HCT116 (cell line): ENCODE measurements at regions not wholly inside any gene's neighbourhood (a gene's known extent, or its start where the extent isn't known, plus 50 kb on each side); places are given as distances from the start of the nearest gene placed in this dataset.

ENCODE experiments used
- ATAC-seq: fragments of 200-7000 bp; cut with Tn5 transposase; 2 replicates; pipeline ENCODE4 v1.9.1; 2020; ENCODE audit warnings: mild to moderate bottlenecking, moderate library complexity
- BruUV-seq: library from RNA; stranded (reverse); fragments of 400-500 nt; replicated peaks from 2 replicates; lab custom pipeline; 2021; lab: Mats Ljungman, UMichigan
- CTCF ChIA-PET: fragments of 300-600 bp; sonication (Branson Sonifier 250); formaldehyde crosslinking; loops from one replicate; lab custom pipeline; 2021; ENCODE audit warnings: antibody characterized with exemption; lab: Charles Lee
- POLR2A ChIA-PET: fragments of 300-600, 350-600 bp; sonication (Branson Sonifier 250); formaldehyde crosslinking; loops from one replicate; lab custom pipeline; 2021; ENCODE audit warnings: antibody characterized with exemption; lab: Charles Lee
- RAD21 ChIA-PET, 2 experiments: fragments of 300-600 bp; sonication (Branson Sonifier 250); formaldehyde crosslinking; loops; one replicate each; lab custom pipeline; 2023; ENCODE audit warnings: low total read pairs in 2 of 2; ENCODE audit not compliant: uncharacterized antibody in 2 of 2, unreplicated experiment in 2 of 2, low non-redundant PET in 1 of 2; lab: Charles Lee
- DNase-seq: peaks from one replicate; pipeline ENCODE4 v3.0.0-alpha.2; 2010; ENCODE audit warnings: low read depth, low spot score
- H2AFZ ChIP-seq: fragments of 200-600 bp; shearing (Covaris generic), sonication (generic); 2 replicates; pipeline ENCODE4 v1.6.1; 2017; ENCODE audit warnings: low read depth, mixed run types, mixed read lengths, antibody characterized with exemption, low read length; ENCODE audit not compliant: poor library complexity, severe bottlenecking
- H3K27ac ChIP-seq: 2 replicates; pipeline ENCODE4 v1.5.1; 2012; ENCODE audit warnings: low read depth, low read length
- H3K27me3 ChIP-seq: fragments of 200-600 bp; sonication (generic); 2 replicates; pipeline ENCODE4 v1.6.1; 2016; ENCODE audit warnings: mixed run types, low read length, mixed read lengths; ENCODE audit not compliant: insufficient read depth
- H3K36me3 ChIP-seq, 2 experiments: fragments of 200-500 bp in 1 of 2; fragments of 200-600 bp in 1 of 2; sonication (Bioruptor generic) in 1 of 2; sonication (generic) in 1 of 2; 2 replicates each; pipeline versions ENCODE4 v1.5.1 to v1.6.1; 2014 to 2016; ENCODE audit warnings: low read length in 2 of 2, inconsistent platforms in 1 of 2, mixed read lengths in 1 of 2, mixed run types in 1 of 2; ENCODE audit not compliant: insufficient read depth in 2 of 2, control insufficient read depth in 1 of 2
- H3K4me1 ChIP-seq, 2 experiments: fragments of 200-600 bp in 1 of 2; sonication (generic) in 1 of 2; 2 replicates each; pipeline versions ENCODE4 v1.5.1 to v1.6.1; 2012 to 2017; ENCODE audit warnings: low read length in 2 of 2, inconsistent platforms in 1 of 2, mild to moderate bottlenecking in 1 of 2, mixed read lengths in 1 of 2, mixed run types in 1 of 2, moderate library complexity in 1 of 2; ENCODE audit not compliant: insufficient read depth in 2 of 2, control insufficient read depth in 1 of 2
- H3K4me2 ChIP-seq: fragments of 200-600 bp; sonication (generic); 2 replicates; pipeline ENCODE4 v1.6.1; 2017; ENCODE audit warnings: mixed run types, low read length, mixed read lengths
- H3K4me3 ChIP-seq, 2 experiments: fragments of 200-600 bp in 1 of 2; sonication (generic) in 1 of 2; replicated peaks in 1 of 2; 2 replicates each; pipeline ENCODE4 v1.5.1; 2011 to 2016; ENCODE audit warnings: low read length in 2 of 2, control low read depth in 1 of 2, low read depth in 1 of 2, mild to moderate bottlenecking in 1 of 2, mixed read lengths in 1 of 2, mixed run types in 1 of 2
- H3K79me2 ChIP-seq: fragments of 200-600 bp; sonication (generic); 2 replicates; pipeline ENCODE4 v1.6.1; 2017; ENCODE audit warnings: mild to moderate bottlenecking, mixed run types, low read length, moderate library complexity, mixed read lengths; ENCODE audit not compliant: insufficient read depth
- H3K9ac ChIP-seq: fragments of 200-600 bp; sonication (generic); 2 replicates; pipeline ENCODE4 v1.6.1; 2016; ENCODE audit warnings: low read length, mixed read lengths
- H3K9me2 ChIP-seq: fragments of 200-600 bp; sonication (generic), shearing (Covaris generic); 2 replicates; pipeline ENCODE4 v1.6.1; 2017; ENCODE audit warnings: mixed run types, mild to moderate bottlenecking, moderate library complexity; ENCODE audit not compliant: insufficient read depth
- H3K9me3 ChIP-seq, 2 experiments: fragments of 200-500 bp in 1 of 2; fragments of 200-600 bp in 1 of 2; sonication (Bioruptor generic) in 1 of 2; sonication (generic) in 1 of 2; 2 replicates each; pipeline ENCODE4 v1.6.1; 2014 to 2017; ENCODE audit warnings: low read length in 2 of 2, mixed read lengths in 2 of 2, inconsistent platforms in 1 of 2, low read depth in 1 of 2, mild to moderate bottlenecking in 1 of 2, mixed run types in 1 of 2, moderate library complexity in 1 of 2; ENCODE audit not compliant: control insufficient read depth in 1 of 2, insufficient read depth in 1 of 2
- H4K20me1 ChIP-seq: fragments of 200-600 bp; sonication (generic), shearing (Covaris generic); 2 replicates; pipeline ENCODE4 v1.6.1; 2017; ENCODE audit warnings: mixed run types, mild to moderate bottlenecking, moderate library complexity; ENCODE audit not compliant: insufficient read depth
- EGR1 ChIP-seq: IDR thresholded peaks from 2 replicates; pipeline ENCODE4 v1.6.1; 2012; ENCODE audit warnings: low read depth
- EZH2phosphoT487 ChIP-seq: fragments of 200-600 bp; IDR thresholded peaks from 2 replicates; pipeline ENCODE4 v1.6.1; 2018; ENCODE audit warnings: antibody characterized with exemption, borderline replicate concordance
- REST ChIP-seq: IDR thresholded peaks from 2 replicates; pipeline ENCODE4 v1.6.1; 2012; ENCODE audit warnings: low read depth
- SIN3A ChIP-seq: IDR thresholded peaks from 2 replicates; pipeline ENCODE4 v1.6.1; 2012; ENCODE audit warnings: low read depth
- SRF ChIP-seq: IDR thresholded peaks from 2 replicates; pipeline ENCODE4 v1.6.1; 2012; ENCODE audit warnings: low read depth
- TCF7L2 ChIP-seq: IDR thresholded peaks from 2 replicates; pipeline ENCODE4 v1.7.0; 2011; ENCODE audit warnings: borderline replicate concordance, inconsistent platforms; ENCODE audit not compliant: insufficient read depth, insufficient read length; ENCODE audit errors: extremely low read depth
- YY1 ChIP-seq: IDR thresholded peaks from 2 replicates; pipeline ENCODE4 v1.6.1; 2011; ENCODE audit warnings: low read length, low read depth, moderate library complexity, mild to moderate bottlenecking; ENCODE audit not compliant: insufficient replicate concordance; ENCODE audit errors: extremely low read depth
- intact Hi-C: fragments of 100-400 bp; cut with micrococcal nuclease; formaldehyde crosslinking; loops from 2 replicates; pipeline ENCODE4 v1.10.0; 2022

GRCh38 chr17:13840254-13840653 lies 229.1 kb upstream of the COX10 start:
- no peak overlapping the region for H3K4me3 ChIP-seq
- DNase-seq (no peak), ATAC-seq (no peak)
- BruUV-seq, result no TSS peak
- H3K4me1 ChIP-seq, result peaks cover 0 to 3% of the 10 kb centered on the region in 2 experiments; a peak in 1 of 4 replicates
- no peak overlapping the region for H3K9ac ChIP-seq
- TF ChIP-seq TCF7L2, result no peak
- TF ChIP-seq, all 23 proteins: peak for 0
- no peaks in the 10 kb centered on the region for H3K9me3 ChIP-seq
- H2AFZ ChIP-seq, result no peak overlapping the region
- no peaks in the 10 kb centered on the region for H3K79me2 ChIP-seq
- H3K36me3 ChIP-seq, result no peaks in the 10 kb centered on the region
- H3K27me3 ChIP-seq, result peaks cover 10% of the 10 kb centered on the region; the same call in 1 of the 2 replicates
- no peaks in the 10 kb centered on the region for H4K20me1 ChIP-seq
- ChIA-PET CTCF (no interaction called here), POLR2A (no interaction called here), RAD21 (no interaction called here)
- intact Hi-C loops, result loop anchor here (5.0 kb wide), 1 partner anchor 48 kb away; no protein-coding TSS in a partner anchor
- no peaks in the 10 kb centered on the region for H3K9me2 ChIP-seq
- H3K4me2 ChIP-seq, result no peak overlapping the region
- H3K27ac ChIP-seq, result no peak overlapping the region

- Histone ChIP-seq H3K4me2 (no peak overlapping the region), H3K9me3 (no peaks in the 10 kb centered on the region), H3K36me3 (no peaks in the 10 kb centered on the region), H3K9me2 (no peaks in the 10 kb centered on the region), H3K4me3 (no peak overlapping the region), H3K27ac (no peak overlapping the region), H2AFZ (no peak overlapping the region), H3K9ac (no peak overlapping the region), H3K79me2 (no peaks in the 10 kb centered on the region), H3K4me1 (peaks cover 0 to 3% of the 10 kb centered on the region in 2 experiments; a peak in 1 of 4 replicates), H3K27me3 (peaks cover 10% of the 10 kb centered on the region; the same call in 1 of the 2 replicates), H4K20me1 (no peaks in the 10 kb centered on the region)
- intact Hi-C loops, result loop anchor here (5.0 kb wide), 1 partner anchor 52 kb away; no protein-coding TSS in a partner anchor
- TF ChIP-seq YY1 (no peak), REST (no peak), SIN3A (no peak), EGR1 (no peak), SRF (no peak), EZH2phosphoT487 (no peak)
- no TSS peak for BruUV-seq
- ChIA-PET RAD21 (no interaction called here), POLR2A (no interaction called here), CTCF (no interaction called here)
- DNase-seq, result no peak
- no peak for ATAC-seq
Measured at GRCh38 chr17:13843862-13844635, 225.3 kb upstream of the COX10 start.
